K562 (cell line): ENCODE measurements at regions not wholly inside any gene's neighbourhood (a gene's known extent, or its start where the extent isn't known, plus 50 kb on each side); places are given as distances from the start of the nearest gene placed in this dataset.

ENCODE experiments used
- AFF1 ChIP-seq, 2 experiments: fragments of 450-650 bp; IDR thresholded peaks; 2 replicates each; pipeline ENCODE4 v1.6.1; 2018; ENCODE audit warnings: mild to moderate bottlenecking in 2 of 2, low read depth in 1 of 2; ENCODE audit not compliant: partially characterized antibody in 2 of 2
- ARID1B ChIP-seq: fragments of 450-650 bp; IDR thresholded peaks from 2 replicates; pipeline ENCODE4 v1.6.1; 2016; ENCODE audit warnings: antibody characterized with exemption, mild to moderate bottlenecking, inconsistent platforms
- CBX2 ChIP-seq: fragments of 200-600 bp; sonication (generic); IDR thresholded peaks from one replicate; pipeline ENCODE4 v1.6.1; 2012; ENCODE audit warnings: mild to moderate bottlenecking, low read length, inconsistent platforms; ENCODE audit not compliant: insufficient read depth, poor library complexity, severe bottlenecking
- CC2D1A ChIP-seq: fragments of 450-650 bp; IDR thresholded peaks from 2 replicates; pipeline ENCODE4 v1.6.1; 2017; ENCODE audit warnings: mild to moderate bottlenecking
- E2F3 ChIP-seq: fragments of 250-450 bp; sonication (Bioruptor Pico); IDR thresholded peaks from 2 replicates; pipeline ENCODE4 v1.4.0; 2020; ENCODE audit warnings: mild to moderate bottlenecking
- EGR1 ChIP-seq: fragments of 450-650 bp; conservative IDR thresholded peaks from 2 replicates; pipeline ENCODE4 v1.6.1; 2017; ENCODE audit warnings: mild to moderate bottlenecking
- LEF1 ChIP-seq: fragments of 450-650 bp; IDR thresholded peaks from 2 replicates; pipeline ENCODE4 v1.6.1; 2016; ENCODE audit warnings: mild to moderate bottlenecking
- RBM15 ChIP-seq: fragments of 200-400 bp; formaldehyde crosslinking; IDR thresholded peaks from 2 replicates; pipeline ENCODE4 v1.6.1; 2018; ENCODE audit warnings: mild to moderate bottlenecking, low read length, moderate library complexity; ENCODE audit not compliant: insufficient read depth
- REST ChIP-seq, 2 experiments: fragments of 450-650 bp; formaldehyde crosslinking in 1 of 2; IDR thresholded peaks; 2 replicates each; pipeline versions ENCODE4 v1.4.0 to v1.6.1; 2014 to 2020; ENCODE audit warnings: mild to moderate bottlenecking in 2 of 2, borderline replicate concordance in 1 of 2, low read depth in 1 of 2
- STAT5A ChIP-seq: IDR thresholded peaks from 2 replicates; pipeline ENCODE4 v1.6.1; 2012; ENCODE audit warnings: low read length, inconsistent platforms, borderline replicate concordance
- THRAP3 ChIP-seq: fragments of 450-650 bp; IDR thresholded peaks from 2 replicates; pipeline ENCODE4 v1.6.1; 2016; ENCODE audit warnings: mild to moderate bottlenecking, inconsistent platforms, borderline replicate concordance
- ZFP30 ChIP-seq: fragments of 250-450 bp; sonication (Bioruptor Pico); IDR thresholded peaks from 2 replicates; pipeline ENCODE4 v1.8.0; 2022; ENCODE audit warnings: moderate library complexity, mild to moderate bottlenecking, inconsistent platforms, borderline replicate concordance
- ZFP91 ChIP-seq: sonication (generic); formaldehyde crosslinking; IDR thresholded peaks from 2 replicates; pipeline ENCODE4 v1.8.0; 2022; ENCODE audit warnings: mild to moderate bottlenecking, missing genetic modification reagents
- ZNF444 ChIP-seq: fragments of 250-450 bp; sonication (Bioruptor Pico); IDR thresholded peaks from 2 replicates; pipeline ENCODE4 v1.4.0; 2020; ENCODE audit warnings: mild to moderate bottlenecking, moderate library complexity

GRCh38 chr12:102596031-102596430 is 115.7 kb upstream of the IGF1 start (continued):
- TF ChIP-seq AFF1 (IDR thresholded peaks at IDR 0.05; ENCODE audit: low read depth in 1 of 2, partially characterized antibody in 2 of 2) (no peak), E2F3 (CRISPR knock-in tag) (no peak), EGR1 (no peak), CBX2 (no peak), ZFP91 (no peak), REST (IDR thresholded peaks at IDR 0.05; ENCODE audit: borderline replicate concordance) (no peak), REST (CRISPR knock-in tag; IDR thresholded peaks at IDR 0.05; ENCODE audit: low read depth) (no peak), THRAP3 (no peak), STAT5A (no peak), ZFP30 (CRISPR knock-in tag) (no peak), CC2D1A (no peak), RBM15 (no peak), LEF1 (no peak), ZNF444 (CRISPR knock-in tag) (no peak), ARID1B (no peak)
